RCC 7860 (cell line): ENCODE measurements at regions not wholly inside any gene's neighbourhood (a gene's known extent, or its start where the extent isn't known, plus 50 kb on each side); places are given as distances from the start of the nearest gene placed in this dataset.

Source experiments
- DNase-seq: peaks from one replicate; pipeline ENCODE4 v3.0.0-alpha.2; 2015; ENCODE audit warnings: low spot score
- FAIRE-seq: peaks from 2 replicates; lab custom pipeline; 2012; peaks lifted over from hg19 to GRCh38; lab: Jason Lieb, UNC

DNA sequence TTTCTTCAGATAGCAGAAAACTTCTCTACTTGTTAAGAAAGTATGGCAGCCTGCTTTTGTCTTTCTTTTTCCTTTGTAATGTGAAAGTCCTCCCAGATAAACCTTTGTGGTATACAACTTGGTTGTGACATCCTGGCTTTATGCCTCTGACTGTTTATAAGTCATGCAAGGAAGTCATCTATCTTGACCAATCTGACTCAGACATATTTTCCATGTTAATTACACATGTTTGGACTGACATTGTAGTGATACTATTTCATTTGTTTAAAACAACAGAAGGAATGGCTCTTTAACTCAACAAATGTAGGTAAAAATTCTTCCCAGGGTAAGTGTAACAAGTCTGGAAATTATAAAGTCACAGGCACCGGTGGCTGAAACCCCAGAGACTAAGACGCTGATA, 341.6 kb upstream of the MEOX2 start:
- DNase-seq (no peak), FAIRE-seq (no peak)

DNA sequence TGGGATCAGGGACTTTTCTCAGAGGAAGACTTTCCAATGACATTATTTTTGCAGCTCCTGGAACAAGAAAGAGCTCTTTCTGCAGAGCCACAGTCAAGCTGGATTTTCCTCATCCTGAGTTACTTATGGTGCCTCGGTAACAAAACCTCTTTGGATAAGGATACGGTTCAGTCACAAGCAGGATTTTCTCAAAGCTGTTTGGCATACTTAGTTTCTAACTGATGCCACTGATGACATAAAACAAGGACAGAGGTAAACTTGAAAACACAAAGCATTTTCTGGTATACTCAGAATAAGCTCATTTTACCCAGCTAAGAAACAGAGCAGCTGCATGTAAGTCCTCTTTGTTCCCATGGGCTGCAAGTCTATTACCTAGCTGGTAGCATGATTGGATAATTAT, 340.9 kb upstream of the MEOX2 start:
- no peak for FAIRE-seq

DNA sequence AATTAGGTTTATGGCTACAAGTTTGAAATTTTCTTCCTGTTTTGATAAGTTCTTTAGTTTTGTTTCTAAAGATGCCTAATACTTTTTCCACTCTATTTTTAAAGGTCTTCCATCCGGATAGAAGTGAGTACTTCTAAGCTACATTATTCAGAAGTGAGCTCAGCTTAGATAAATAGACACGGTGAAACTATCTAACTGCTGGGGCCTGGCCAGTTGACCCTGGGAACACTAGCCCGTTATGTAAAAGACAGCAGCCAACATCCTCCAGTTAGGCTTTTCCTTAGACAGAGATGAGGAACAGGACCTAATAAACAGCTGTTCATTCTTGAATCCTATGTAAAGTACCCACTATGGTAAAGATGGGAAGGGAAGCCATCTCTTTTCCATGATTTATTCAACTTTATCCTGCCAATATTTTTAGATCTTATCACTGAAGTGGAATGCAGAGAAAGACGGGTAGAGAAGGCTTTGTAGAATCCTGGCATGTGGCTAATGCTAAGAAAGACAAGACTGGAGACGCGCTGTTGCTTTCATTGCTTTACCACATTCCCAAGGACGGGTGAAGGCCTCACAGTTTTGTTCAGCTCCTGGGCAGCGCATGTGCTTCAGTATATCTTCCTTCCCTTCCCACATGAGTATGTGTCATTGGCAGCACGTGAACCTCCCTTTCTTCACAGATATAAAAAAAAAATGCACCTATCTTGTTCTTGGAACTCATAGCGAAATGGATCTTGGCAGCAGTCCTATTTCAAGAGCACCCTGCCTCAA, 340.0 kb upstream of the MEOX2 start:
- FAIRE-seq (no peak), DNase-seq (no peak)

More for the DNA sequence above, 340.9 kb upstream of the MEOX2 start:
- DNase-seq, result no peak

DNA sequence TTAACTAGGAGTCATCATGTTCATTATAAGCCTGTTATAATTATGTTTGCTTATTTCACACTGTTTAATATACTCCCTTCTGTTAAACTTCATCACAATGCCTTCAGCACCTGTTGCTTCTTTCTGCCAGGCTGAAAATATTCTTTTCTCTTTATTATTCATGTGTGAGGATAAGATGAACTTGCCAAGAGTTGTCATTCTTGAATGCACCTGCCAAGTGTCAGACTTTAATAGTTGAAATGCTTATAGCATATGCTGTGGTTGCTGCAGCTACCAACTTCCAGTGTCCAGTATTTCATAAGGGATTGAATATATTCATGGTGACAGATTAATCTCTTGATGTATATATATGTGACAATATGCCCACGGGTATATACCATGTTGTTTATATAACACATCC, 339.2 kb upstream of the MEOX2 start:
- FAIRE-seq, result no peak
- no peak for DNase-seq

DNA sequence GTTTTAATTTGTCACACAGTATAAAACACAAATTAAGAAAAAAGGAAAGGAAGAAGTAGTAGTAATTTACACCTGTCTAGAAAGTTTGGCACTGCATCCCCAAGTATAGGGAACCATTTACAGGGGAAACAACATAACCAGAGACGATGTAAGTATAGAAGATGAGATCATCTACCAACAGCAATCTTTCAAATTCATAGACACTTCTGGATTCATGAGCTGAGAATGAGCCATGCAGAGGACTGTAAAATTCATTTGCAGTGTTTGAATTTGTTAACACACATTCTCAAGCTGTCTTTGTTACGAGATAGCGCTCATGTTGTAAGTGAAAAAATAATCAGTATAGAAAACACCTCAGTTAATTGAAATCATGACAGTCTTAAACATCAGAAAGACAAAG, 337.0 kb upstream of the MEOX2 start:
- FAIRE-seq (no peak), DNase-seq (no peak)

DNA sequence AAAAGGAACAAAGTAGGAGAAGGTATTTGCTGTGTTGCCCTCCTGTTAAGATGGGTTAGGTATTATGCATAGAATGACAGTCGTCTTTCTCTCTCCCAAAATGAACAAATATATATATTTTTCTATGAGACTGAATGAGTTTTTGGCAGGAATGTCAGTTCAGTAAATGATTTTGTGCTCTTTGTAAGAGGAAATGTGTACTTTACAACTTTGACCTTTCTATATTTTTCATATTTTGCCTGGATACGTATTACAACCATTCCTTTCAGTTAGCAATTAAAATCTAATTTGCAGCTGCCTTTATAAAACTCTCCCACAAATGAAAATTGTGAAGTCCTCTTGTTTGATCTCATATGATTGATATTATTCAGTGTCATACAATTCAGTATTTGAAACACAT, 336.6 kb upstream of the MEOX2 start:
- no peak for DNase-seq
- no peak for FAIRE-seq

DNA sequence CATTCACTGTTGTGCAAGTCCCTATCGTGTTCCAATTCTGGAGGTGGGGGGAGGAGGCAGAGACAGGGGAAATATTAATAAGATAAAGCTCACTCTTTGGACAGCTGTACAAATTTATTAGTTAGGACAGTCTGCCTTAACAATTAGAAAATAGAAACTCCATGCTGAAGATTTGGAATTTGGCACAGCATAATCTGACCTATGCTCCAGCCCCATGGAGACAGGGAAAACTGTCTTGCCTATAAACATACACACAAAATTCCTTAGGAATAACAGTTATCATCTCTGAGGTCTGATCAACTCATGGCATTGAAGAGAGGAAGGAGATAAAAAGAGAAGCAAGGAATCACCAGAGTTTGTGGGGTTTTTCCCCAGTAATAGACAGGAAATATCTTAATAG, 335.4 kb upstream of the MEOX2 start:
- FAIRE-seq, result no peak
- DNase-seq, result no peak

DNA sequence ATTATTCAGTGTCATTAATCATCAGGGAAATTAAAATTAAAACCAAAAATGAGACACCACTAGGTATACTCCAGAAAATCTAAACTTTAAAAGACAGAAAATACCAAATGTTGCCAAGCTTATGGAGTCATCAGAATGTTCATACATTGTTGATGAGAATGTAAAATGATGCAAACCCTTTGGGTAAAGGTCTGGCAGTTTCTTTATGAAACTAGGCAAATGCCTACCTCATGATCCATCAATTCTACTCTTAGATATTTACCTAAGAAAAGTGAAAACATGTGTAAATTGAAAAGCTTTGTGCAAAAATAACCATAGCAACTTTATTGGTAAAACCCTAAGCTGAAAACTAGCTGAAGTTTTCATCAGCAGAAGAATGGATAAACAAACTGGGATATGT, 329.5 kb upstream of the MEOX2 start:
- FAIRE-seq (no peak), DNase-seq (no peak)

DNA sequence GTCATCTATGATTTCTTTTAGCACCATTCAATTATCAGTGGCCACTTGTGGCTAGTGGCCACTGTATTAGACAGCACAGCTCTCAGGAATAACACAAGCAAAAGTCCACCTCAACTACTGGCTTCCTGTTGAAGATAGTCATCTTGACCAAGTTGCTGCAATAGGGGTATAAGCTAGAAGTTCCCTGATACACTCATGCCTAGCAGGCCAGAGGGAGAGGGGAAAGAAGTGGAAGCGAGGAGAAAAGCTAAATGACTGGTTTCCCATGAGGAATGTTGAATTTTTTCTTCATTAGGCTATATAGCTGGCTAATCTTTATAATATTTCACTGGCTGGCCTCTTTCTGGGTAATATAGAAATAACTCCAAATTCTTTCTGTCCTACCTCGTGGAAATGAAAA, 327.5 kb upstream of the MEOX2 start:
- DNase-seq, result no peak
- no peak for FAIRE-seq

DNA sequence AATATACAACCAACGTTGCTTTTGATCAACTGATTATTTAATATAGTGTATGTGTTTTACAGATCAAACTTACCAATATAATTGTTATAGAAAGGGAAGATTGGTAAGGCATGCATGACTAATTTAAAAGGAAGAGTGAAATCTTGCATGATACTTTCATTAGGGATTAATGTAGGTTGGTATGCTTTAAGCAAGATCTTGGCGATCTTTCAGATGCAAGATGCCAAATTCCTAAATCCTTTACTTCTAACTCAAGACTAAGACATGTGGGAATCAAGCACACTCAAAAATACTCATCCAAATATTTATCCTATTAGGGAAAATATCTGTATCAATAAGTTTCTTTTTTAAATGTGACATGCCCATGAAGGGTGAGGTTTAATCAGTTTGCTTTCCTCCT, 321.4 kb upstream of the MEOX2 start:
- DNase-seq (no peak), FAIRE-seq (no peak)

DNA sequence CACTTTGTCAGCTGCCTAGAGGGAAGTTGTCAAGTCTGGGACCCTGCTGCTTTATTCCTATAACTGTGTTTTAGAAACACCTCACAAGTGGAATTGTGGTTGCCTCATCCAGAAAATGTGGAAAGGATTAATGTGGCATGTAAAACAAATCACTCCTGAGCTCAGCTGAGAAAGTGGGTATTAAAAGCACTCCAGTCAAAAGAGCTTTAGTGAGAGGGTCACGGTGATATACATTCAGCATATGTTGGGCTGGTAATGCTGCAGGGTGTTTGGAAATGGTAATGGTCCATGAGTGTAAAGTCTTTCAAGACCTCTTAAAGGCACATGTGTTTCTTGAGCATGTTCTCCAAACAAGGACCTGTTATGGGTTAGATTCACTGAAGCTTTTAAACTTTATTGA, 318.2 kb upstream of the MEOX2 start:
- DNase-seq, result no peak
- FAIRE-seq, result no peak

DNA sequence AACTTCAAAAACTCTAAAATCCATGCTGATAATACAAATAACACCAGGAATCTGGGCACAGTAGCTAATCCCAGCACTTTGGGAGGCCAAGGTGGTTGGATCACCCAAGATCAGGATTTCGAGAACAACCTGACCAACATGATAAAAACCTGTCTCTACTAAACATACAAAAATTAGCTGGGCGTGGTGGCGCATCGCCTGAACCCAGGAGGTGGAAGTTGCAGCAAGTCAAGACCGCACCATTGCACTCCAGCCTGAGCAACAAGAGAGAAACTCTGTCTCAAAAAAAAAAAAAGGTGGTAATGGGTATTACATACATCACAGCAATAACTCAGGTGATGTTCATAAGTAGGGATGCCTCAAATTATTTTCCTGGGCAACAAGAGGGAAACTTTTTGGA, 315.0 kb upstream of the MEOX2 start:
- DNase-seq (no peak), FAIRE-seq (no peak)

DNA sequence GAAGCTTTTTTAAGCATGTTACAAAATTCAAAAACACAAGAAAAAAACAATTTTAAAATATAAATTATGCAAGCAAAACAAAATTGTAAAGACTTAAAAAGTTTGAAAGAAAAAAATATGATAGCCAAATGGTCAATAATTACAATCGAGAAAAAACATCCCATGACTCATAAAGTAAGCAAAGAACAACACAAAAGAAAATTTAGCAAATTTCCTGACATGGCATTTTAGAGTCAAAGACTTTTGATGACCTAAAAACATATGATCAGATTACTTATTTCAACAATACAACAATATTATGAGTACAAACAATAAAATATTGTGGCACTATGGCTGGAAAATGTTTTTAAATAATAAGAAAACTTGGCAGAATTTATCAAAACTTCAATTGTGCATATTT, 312.1 kb upstream of the MEOX2 start:
- peak; percentile 2 for FAIRE-seq

DNA sequence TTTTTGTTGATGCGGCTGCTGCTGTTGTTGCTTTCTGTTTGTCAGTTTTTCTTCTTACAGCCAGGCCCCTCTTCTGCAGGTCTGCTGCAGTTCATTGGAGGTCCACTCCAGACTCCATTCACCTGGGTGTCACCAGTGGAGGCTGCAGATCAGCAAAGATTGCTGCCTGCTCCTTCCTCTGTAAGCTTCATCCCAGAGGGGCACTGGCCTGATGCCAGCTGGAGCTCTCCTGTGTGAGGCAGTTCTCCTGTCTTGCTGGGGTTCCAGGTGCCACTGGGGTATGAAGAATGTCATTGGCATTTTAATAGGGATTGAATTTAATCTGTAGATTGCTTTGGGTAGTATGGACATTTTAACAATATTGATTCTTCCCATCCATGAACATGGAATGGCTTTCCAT, 308.5 kb upstream of the MEOX2 start:
- no peak for FAIRE-seq

More for the DNA sequence above, 312.1 kb upstream of the MEOX2 start:
- DNase-seq, result no peak

DNA sequence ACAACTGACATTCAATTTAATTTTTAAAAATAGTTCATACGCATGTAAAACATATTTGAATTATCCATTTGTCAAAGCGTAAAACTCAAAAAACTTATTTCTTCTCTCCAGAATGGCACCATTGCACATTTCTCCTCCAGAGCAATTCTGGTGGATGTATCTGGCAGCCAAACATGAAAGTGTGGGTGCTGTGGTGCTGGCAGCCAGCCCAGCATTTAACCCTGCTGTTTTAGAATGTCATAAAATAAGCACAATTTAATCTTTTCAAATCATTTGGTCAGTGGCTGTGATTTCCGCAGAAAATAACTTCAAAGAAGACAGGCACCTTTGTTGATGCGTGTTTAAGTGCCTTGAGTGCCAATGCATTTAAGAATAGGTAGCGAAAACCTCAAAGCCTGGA, 302.7 kb upstream of the MEOX2 start:
- no peak for FAIRE-seq
- DNase-seq, result no peak

More for the DNA sequence above, 308.5 kb upstream of the MEOX2 start:
- no peak for DNase-seq

DNA sequence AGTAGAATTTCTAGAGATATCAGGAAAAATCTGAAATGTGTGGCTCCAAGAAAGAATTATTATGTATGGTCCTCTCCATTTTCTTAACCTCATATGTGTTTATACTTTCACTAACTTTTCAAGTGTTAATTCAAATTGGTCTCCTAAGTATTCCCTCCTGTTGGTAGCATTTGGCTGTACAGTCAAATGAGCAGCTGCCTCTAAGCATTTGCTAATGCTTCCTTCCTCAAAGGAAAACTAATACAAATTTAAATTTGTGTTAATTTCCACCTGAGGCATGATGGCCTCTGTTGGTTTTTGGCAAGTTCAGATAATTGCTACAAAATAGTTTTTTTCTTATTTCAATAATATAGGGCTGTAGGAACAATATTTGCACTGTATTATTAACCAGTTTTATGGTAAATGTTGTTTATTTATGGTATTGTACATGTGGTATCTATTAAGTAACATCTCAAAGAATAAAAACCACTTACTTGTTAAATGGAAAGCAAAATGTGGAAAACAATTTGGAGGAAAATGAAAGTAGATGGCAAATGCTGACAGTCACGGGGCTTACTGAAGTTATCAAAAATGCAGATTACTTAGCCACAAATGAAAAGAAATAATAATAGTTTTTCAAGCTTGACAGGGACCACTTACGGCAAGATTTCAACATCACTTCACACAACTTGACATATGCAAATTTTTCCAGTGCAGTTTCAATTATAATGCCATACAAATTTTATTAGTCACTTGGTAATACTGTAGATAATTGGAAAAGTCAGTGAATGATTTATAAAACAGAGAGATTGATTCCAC, 299.3 kb upstream of the MEOX2 start:
- no peak for DNase-seq
- no peak for FAIRE-seq

DNA sequence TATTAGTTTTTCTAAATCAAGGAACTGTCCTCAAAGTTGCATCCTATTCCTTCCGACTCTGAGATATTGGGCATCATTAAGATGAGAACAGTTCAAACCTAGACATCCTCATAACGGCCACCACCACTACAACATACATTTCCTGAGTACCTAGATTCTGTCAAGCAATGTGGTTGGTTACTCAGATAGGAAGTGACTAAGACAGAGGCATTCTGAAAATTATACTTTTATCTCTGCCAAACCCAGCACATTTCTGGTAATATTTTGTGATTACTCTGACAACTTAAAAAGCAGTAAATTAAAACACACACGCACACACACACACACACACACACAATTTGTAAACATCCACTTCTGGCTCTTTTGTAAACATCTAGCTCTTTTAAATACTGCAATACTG, 291.2 kb upstream of the MEOX2 start:
- DNase-seq (no peak), FAIRE-seq (no peak)

DNA sequence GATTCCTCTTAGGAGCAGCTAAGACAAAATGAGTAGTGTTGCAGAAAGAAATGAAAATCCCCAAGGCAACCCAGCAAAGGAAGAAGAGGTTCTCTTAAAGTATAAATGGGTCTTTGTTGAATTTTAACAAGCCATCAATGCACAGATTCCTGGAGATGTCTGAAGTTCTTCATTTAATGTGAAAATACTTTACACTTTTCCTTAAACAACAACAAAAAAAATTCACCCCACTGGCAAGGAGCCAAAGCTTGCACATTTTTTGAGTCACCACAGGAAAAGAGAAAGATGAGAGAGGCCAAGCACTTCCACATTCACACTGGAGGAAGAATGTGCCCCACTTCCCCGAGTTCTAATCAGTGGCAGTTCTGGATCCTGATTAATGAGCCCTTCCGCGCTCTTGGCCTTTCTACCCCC, 286.4 kb upstream of the MEOX2 start:
- FAIRE-seq (no peak), DNase-seq (no peak)

DNA sequence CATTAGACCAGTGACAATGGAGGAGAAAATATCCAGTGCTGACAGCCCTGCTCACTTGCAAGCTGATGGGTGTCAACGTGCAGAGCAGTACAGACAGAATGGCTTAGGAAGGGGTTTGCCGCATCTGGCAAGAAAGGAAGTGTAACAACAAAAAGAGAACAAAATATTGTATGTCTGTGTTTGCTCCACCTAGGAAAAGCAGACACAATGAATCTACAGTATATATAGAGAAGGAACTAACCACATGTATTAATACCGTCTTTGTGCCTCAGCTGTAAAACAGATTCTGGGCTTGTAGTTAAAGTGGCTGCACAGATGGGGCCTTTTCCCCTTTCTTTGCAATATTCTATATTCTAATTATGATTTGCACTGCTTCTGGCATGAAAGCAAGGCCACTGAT, 281.1 kb upstream of the MEOX2 start:
- FAIRE-seq (no peak), DNase-seq (no peak)

DNA sequence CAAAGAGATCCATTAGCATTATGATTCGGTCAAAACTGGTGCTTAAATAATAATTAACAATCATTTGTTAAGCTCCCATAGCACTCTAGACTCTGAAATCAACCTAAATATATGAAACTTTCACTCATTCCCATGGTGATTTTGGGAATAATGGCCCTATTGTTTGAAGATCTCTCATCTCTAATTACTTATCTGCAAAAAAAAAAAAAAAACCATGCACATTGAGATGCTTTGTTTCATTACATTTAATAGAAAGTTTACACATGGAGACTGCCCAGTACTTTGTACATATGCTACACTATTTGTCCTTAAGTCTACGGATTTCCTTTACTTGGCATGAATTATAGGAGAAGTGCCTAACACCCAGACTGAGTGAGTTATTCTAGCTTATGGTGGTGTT, 280.6 kb upstream of the MEOX2 start:
- DNase-seq (no peak), FAIRE-seq (no peak)

DNA sequence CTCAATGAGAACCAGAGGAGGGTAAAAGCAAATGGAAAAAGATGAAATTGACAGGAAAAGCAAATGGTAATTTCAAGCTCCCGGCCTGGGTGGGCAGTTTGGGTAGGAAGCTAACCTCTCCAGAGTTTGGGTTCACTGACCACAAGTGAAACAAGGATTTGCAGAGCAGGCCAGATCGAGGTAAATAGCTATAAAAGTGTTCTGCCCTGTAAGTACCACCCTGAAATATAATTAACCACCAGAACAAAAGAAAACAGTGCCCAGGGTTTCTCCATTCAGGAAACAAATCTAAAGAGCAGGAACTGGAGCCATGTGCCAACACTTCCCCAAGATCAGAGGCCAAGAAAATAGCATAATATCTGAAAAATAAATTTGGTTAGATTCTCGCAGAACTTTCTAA, 276.7 kb upstream of the MEOX2 start:
- FAIRE-seq (no peak), DNase-seq (no peak)

DNA sequence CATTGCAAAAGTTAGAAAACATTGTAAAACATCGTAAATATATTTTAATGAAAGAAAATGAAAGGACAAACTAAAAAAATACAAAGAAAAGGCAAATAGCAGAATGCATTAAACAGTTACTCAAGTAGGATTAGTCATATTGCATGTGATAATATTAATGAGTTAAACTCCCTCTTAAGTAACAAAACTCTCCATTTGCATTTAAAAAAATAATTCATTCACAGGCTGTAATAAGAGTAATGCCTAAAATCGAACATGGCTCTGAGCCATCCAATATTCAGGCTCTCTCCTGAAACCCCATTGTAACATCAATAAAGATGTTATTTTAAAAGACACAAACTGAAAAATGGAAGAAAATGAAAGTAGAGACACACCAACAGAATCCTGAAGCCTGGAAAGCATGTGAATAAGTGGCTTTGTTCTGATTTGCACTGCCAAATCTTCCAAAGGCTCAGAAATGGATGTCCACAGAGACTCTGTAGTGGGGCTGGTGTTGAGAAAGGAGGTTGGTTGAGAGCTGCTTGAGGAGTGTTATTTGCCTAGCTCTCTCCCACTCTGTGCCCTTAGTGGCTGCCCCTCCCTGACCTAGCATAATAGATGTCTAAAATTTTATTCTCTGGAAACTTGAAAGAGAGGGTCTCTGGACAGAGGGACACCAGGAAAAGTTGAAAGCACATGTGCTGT, 268.3 kb upstream of the MEOX2 start:
- DNase-seq (no peak), FAIRE-seq (no peak)
